ENCODE measurements at regions not wholly inside any gene's neighbourhood (a gene's known extent, or its start where the extent isn't known, plus 50 kb on each side); places are given as distances from the start of the nearest gene placed in this dataset.
A peak's percentile ranks its signal among the peaks of the same experiment; 100 is the strongest.
"Not testable (repeated sequence)": the region's sequence is repeated elsewhere in the genome, so short reads cannot be mapped to it uniquely, and the experiment has no call there.

DNA sequence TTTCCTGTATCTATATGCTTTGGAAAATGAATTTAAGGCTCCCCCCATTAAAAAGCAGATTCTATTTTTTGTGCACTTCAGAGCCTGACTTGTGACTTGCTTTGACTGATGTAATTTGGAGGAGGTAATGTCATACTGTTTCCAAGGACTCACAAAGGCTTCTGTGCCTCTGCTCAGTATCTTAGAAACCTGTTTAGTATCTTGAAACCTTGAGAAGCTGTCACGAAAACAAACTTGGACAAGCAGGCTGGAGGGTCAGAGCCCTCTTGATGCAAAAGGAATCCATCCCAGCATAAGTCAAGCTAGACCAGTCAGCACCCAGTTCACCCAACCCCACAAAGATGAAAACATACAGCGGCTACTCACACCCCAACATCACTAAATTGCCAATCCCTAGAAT is 560.0 kb upstream of the PCDH7 start:
- no peak for DNase-seq

DNA sequence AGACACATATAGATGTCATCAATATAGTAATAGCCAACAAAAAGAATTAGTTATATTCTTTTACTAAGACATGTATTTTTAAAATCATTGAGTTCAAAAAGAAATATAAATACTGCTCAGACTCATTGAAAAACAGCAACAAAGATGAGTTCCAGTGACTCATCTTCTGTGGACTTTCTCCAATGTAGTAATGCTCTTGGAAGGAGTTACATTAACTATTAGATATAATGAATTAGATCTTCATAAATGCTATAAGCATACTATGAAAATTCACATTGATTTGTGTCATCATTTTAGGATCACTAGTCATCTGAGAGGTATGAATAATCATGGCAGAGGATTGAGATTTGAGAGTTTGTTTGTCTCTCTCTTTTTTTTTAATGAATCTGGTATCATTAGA is 547.8 kb upstream of the PCDH7 start:
- no peak for DNase-seq

DNA sequence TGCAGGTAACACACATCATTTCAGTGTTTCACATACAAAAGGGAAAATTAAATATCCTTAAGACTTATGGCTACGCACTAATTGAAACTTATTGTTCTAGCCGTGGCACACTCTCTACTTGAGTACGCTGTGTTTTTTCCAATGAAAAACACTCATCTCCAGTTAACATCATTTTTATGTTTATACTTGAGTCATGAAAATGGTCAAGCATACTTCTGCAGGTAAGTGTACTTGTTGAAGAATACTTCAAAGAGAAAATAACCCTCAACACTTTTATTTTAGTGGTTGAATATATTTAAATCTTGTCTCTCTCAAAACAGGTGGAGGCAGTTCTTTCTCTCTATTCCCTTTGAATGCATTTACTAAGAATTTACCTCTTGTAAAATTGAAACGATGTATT is 538.7 kb upstream of the PCDH7 start:
- no peak for DNase-seq

DNA sequence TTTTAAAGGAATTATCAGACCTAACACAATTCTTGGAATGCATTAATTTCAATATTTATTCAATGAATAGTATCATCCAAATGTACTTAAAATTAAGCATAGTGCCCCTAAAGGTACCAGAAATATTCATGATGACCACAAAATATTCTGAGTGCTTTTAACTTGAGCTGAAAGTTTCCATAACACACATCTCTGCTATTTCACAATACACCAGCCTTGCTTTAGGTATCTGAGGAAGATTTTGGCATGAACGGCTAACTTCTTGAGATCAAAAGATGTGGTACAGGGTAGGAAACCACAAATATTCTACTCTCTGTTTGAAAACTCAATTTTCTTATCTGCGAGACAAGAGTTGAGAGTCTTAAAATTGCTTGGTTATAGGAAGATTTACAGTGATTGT is 538.3 kb upstream of the PCDH7 start:
- DNase-seq = no peak

DNA sequence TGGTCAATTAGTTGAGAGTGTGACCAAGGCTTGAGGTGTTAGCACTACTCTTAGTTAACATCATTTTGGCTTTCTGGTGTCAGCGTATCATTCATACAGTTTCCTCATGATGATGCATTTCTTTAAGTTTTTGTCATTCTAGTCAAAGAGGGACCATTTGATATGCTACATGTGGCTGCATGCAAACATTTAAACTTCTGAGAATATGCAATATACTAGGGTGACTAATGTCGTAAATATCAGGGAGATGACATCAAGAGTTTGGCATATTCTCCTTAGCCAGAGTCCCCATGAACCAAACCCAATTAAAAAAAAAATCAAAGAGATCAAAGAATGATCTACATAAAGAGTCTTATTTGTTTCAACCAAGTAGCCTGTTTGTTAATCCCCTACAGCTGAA is 537.4 kb upstream of the PCDH7 start:
- DNase-seq = no peak

DNA sequence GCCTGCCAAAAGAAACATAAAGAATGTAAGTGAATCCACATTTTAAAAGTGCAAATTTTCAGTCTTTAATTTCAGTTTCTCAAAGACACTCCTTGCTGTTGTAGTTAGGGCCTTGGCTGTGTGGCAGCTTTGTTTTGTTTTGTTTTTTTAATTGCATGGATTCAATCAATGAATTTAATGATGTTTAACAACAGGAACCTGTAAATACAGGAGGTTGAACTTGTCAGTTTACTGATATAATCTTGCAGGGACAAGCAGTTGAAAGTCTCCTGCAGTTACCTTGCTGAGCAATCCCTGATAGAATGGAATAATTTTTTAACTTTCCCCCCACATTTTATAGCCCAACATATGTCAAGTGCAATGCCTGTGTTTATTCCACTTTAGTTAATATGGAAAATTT is 528.3 kb upstream of the PCDH7 start:
- no peak for DNase-seq

DNA sequence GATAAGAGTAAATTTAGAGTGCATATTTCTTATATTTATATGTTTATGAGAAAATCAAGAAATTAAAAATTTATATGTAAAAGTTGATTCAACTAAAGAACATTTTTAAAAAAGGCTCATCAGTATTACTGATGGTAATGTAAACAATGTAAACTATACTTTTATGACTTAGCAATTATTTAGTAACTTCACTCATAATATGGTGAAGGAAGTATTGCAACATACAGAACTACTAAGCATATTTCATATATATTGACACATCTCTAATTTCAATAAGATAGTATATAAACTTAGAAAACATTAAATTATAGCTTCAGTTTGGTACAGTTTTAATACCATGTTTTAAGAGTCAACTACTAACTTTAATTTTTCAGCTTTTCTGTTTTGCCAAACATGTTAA is 512.8 kb upstream of the PCDH7 start:
- no peak for DNase-seq

DNA sequence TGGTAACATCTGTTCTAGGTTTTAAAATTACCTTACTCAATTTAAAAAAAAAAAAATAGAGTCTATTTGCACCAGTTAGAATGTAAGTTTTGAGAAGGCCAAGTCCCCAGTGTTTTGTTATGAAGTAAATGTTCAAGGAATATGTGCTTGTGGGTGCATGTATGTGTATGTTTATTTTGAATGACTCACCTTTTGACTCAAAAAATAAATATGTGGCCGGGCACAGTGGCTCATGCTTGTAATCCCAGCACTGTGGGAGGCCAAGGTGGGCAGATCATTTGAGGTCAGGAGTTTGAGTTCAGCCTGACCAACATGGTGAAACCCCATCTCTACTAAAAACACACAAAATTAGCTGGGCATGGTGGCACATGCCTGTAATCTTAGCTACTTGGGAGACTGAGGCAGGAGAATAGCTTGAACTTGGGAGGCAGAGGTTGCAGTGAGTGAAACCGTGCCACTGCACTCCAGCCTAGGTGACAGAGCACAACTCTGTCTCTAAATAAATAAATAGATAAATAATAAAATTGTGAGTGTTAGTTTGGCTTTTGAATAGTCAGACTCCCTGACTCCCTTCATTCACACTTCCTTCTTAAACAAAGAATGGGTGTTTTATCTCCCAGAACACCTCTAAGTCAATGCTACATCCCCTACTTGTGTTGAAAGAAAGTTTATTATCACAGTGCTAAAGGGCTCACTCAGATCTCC is 511.3 kb upstream of the PCDH7 start:
- DNase-seq = no peak

DNA sequence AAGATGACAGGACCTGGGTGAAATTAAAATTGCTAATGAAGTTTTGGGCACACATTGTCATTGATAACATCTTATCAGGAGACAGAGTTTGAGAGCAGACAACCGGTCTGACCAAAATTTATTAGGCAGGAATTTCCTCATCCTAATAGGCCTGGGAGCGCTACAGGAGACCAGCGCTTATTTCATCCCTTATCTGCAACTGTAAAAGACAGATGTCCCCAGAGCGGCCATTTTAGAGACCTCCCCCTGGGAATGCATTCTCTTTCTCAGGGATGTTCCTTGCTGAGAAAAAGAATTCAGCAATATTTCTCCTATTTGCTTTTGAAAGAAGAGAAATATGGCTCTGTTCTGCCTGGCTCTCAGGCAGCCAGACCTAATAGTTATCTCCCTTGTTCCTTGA is 504.2 kb upstream of the PCDH7 start:
- not testable (repeated sequence) for DNase-seq

DNA sequence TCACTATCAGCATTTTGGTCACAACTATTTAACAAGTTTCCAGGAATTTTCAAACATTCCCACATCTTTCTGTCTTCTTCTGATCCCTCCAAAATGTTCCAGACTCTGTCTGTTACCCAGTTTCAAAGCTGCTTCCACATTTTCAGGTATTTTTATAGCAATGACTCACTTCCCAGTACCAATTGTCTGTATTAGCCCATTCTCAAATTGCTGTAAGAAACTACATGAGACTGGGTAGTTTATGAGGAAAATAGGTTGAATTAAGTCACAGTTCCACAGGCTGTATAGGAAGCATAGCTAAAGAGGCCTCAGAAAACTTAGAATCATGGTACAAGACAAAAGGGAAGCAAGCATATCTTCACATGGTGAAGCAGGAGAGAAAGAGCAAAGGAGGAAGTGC is 475.0 kb upstream of the PCDH7 start:
- no peak for DNase-seq

DNA sequence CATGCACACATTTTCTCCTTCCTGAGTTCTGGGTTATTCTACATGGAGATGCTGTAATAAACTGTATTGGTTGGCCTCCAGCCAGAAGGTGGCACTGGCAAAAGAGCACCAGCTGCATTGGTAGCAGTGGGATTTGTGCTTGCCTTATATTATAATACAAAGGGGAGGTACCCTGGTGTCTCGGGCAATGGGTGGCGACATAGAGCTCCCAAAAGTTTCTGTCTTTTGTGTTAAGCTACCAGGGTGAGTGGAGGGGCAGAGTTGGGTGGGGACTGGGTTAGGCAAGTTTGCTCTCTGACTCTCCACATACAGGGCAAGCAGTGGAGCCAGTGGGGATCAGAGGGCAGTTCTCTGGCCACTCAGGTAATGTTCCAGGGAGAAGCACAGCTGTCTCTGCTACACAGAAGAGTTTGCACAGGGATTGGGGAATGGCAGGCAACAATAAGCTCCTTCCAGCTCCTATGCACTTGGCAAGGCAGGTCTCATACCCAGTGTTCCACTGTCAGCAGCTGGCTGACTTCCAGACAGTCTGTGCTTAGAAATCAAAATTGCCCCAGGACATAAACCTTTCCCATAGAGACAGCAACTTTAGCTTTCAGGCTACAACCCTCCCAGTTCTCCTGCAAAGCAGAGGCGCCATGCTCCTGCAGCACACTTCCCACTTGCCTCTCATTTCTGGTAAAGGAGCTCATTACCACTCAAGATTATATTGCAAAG is 463.9 kb upstream of the PCDH7 start:
- DNase-seq = no peak

DNA sequence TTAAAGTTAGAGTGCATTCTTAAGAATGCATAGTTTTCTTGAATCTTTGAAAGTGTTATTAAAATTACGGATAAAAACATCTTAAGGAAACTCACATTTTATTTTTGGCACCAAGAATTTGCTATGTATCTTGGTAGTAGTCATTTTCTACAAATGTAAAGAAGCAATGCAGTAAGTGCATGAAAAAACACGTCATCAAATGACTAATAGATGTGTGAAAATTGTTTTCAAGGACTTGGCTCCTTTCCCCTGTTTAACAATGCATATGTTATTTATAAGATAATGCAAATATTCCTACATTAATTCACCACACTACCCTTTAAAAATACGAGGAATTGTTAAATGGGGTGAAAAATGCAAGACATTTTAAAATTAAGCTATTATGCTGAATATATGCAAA is 461.2 kb upstream of the PCDH7 start:
- no peak for DNase-seq

DNA sequence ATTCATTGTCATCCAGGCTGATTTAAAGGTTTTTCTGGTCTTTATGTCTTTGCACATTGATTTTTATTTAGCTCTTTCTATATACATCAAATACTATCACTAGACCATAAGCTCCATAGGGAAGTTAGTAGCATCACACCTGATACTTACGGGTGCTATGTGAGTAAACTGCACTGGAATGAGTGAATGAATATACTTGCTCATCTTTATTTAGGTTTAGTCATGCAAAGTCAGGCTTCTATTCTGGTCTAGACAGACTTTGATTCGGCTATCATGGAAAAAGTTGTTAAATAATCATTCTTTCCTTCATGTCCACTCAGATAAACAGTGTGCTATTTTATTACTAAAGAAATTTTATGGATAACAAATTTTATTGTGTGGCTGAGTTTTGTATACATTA is 457.8 kb upstream of the PCDH7 start:
- DNase-seq = no peak

DNA sequence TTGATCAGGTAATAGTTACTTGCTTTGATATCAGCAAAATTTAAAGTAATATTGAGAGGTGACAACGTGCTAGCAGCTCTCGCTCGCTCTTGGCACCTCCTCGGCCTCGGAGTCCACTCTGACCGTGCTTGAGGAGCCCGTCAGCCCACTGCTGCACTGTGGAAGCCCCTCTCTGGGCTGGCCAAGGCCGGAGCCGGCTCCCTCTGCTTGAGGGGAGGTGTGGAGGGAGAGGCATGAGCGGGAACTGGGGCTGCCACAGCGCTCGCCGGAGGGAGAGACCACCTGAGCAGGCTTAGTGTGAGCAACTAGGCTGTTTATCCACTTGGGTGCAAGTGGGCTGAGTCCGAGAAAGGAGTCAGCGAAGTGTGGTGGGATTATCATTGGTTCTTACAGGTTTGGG is 455.7 kb upstream of the PCDH7 start:
- no peak for DNase-seq

DNA sequence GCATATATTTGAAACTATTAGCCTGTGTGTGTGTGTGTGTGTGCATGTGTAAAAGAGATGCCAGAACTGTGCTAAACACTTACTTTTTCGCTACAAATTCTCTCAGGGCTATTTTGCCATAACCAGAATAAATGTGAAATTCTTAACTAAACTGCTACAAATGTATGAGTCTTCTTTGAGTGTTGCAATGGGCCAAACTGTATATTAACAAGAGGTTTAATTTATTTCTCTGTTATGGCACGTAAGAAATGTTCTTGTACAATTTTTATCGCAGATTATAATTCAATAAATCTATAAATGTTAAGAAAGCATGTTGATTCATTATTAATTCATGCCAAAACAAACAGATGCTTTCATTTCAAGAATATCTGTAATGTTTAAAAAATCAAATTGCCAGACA is 454.5 kb upstream of the PCDH7 start:
- no peak for DNase-seq

DNA sequence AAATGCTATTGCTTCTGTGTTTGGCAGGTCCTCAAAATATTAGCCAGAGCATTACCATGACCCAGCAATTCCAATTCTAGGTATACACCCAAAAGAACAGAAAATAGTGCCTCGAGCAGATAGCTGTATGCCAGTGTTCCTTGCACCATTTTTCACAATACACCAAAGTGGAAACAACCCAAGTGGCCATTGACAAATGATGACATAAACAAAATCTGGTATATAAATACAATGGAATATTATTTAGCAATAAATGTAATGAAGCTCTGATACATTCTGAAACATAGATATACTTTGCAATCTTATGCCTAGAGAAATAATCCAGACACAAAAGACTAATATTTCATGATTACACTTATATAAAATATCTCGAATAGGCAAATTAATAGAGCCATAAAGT is 451.8 kb upstream of the PCDH7 start:
- DNase-seq = no peak

DNA sequence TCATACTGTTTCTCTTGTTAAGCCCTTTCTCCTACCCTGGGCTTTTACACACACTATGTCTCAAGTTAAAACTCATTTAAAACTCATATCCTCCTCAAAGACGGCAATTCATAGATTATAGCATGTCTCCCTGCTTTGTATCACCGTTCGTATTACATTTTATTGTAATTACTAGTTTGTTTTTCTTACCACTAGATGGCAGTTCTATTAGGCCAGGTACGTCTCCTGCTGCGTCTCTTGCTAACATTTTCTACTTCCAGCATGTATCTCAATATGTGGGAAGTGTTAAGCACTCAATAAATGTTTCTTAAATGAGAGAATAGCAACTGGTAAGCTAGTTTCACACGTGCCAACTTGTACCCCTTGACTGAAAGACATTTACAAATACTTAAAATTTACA is 450.3 kb upstream of the PCDH7 start:
- DNase-seq = peak; percentile 2

DNA sequence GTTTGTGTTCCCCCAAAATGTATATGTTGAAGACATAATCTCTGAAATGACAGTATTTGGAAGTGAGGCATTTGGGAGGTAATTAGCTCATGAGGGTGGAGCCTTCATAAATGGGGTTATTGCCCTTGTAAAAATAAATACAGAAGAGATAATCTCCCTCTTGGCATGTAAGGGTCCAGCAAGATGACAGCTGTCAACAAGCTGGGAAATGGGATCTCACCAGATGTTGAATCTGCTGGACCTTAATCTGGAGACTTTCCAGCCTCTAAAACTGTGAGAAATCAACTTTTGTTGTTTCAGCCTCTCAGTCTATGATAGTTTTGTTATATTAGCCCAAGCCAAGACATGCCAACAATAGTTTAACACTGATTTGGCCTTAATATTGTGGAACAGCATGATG is 438.2 kb upstream of the PCDH7 start:
- DNase-seq = no peak

DNA sequence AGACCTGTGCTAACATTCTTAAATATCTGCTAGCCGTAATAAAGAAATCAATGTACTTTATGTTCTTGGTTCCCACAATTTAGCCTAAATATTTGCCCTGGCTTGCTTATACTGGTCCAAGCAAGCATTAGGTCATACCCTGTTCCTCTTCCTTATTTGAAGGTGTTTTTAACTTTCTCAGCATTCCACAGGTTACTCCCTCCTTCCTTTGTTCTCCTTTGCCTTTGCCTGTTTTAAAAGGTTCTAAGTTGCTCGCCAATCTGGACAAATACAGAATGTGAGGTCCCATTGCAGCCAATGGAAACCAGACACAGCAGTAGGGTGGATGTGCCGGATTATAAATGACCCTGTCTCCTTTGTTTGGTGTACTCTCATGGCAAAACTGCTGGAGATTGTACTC is 436.8 kb upstream of the PCDH7 start:
- DNase-seq = no peak

DNA sequence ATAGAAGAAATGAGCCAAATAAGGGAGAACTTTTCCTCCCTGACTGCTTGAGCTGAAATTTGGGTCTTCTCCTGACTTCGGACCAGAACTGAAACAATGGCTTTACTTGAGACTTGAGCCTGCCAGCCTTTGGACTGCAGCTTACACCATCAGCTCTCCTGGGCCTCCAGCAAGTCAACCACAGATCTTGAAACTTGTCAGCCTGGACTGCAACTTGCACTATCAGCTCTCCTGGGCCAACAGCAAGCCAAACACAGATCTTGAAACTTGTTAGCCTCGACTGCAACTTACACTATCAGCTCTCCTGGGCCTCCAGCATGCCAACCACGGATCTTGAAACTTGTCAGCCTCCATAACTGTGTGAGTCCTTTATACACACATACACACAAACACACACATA is 425.9 kb upstream of the PCDH7 start:
- no peak for DNase-seq

DNA sequence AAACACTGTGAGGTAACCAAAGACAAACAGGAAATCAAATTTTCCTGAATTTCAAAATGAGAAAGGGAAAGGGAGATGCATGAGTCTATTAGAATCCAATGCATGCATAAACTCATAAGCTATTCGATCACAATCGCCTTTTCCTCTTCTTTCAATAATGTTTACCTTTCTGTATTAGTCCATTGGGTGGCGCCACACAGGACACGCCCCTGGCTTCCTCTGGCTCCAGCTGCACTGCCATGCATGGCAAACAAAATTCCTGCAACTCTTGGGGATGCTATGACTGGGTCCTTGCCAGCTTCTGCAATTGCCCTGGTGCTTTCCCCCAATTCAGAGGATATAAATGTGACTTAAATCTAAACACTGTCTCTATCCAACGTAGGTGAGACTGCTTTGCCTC is 424.5 kb upstream of the PCDH7 start:
- no peak for DNase-seq

DNA sequence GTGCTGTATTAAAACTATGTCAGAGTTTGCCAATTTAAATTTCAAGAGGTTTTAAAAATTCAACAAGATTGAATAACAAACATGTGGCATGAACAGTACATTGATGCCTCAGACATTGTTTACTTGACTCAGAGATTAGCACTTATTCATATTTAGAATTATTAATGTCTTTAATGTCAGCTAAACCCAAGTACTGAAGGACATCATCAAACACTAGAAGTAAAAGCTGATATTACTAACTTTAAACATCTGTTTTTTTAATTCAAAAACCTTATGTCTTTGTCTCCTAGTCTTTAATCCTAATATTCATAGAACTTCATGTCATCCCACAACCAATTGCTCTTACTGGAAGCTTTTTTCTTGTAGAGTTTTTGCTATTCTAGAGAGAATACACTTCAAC is 406.2 kb upstream of the PCDH7 start:
- no peak for DNase-seq

DNA sequence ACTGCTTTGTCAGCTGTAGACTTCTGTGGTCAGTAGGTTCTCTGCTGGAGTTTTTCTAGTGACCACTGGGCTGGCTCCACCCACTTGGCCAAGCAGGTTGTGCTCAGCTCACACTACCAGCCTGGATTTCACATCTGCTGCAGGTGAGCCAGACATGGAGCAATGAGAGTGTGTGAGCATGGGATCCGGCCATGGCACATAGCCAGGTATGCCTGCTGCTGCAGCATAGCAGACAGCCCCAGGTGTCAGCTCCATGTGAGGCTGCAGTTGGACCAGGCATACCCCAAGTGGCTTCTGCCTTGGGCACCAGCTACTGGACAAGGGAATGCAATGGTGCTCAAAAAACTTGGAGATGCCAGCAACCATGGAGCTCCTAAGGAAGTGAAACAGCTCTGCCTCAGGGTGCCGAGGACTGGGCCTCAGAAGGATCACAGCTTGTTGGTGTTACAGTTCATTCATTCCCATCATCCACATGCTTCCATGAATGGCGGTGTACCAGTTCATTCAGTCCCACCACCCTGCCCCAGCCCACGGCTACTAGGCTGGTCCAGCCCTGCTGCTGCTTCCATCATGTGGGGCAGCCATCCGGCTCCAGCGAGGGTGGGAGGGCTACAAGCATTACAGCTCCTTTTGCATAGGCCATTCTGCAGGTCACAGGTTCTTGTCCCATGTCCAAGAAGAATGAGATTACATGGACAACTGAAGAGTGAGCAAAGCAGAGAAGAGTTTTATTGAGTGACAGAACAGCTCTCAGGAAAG is 389.1 kb upstream of the PCDH7 start:
- DNase-seq = no peak

DNA sequence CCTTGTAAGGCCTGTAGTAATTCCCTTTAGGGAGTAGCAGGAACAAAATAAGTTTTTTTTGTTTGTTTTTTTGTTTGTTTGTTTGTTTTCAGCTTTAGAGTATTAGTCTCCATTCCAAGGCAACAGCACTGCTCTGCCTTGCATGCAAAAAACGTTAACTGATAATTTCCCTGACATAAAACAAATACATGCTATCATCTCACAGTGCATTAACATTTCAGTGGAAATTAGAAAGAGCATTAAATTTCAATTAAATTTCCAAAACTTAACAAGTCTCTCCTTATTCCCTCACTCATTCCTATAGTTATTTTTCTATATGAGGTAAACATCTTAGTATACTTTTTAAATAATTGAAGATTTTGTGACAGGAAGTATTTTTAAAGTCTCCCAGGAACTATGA is 378.4 kb upstream of the PCDH7 start:
- DNase-seq = no peak
